Limb (tissue), 2 donors: ENCODE measurements at regions not wholly inside any gene's neighbourhood (a gene's known extent, or its start where the extent isn't known, plus 50 kb on each side); places are given as distances from the start of the nearest gene placed in this dataset.

Experiments used
- DNase-seq, 2 donors: peaks; one replicate each; pipeline ENCODE4 v3.0.0-alpha.2; 2016; ENCODE audit errors: extremely low spot score in 2 of 2

DNA sequence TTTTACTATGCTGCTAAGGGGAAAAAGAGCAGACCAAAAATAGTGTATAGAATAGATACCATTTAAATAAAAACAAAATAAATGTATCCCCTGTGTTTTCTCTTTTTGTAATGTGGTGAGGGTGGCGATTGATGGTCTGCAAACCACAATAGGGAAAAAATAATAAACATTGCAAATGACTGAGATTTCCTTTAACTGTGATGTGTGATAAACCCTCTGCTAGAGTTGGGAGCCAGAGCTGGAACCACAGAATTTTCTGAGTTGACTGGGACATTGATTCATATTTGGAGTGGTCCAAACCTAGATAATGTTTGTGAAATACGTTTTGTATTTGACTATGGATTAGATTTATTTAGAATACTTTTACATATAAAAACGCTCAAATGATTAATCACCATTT is 70.6 kb upstream of the PTGFR start:
- no peak for DNase-seq

DNA sequence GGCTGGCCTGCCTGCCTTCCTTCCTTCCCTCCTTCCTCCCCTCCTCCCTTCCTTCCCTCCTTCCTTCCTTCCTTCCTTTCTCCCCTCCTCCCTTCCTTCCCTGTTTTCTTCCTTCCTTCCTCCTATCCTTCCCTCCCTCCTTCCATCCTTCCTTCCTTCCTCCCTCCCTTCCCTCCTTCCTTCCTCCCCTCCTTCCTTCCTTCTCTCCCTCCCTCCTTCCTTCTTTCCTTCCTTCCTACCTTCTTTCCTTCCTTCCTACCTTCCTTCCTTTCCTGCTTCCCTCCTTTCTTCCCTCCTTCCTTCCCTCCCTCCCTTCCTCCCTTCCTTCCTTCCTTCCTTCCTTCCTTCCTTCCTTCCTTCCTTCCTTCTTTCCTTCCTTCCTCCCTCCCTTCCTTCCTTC is 70.1 kb upstream of the PTGFR start:
- DNase-seq: no peak

DNA sequence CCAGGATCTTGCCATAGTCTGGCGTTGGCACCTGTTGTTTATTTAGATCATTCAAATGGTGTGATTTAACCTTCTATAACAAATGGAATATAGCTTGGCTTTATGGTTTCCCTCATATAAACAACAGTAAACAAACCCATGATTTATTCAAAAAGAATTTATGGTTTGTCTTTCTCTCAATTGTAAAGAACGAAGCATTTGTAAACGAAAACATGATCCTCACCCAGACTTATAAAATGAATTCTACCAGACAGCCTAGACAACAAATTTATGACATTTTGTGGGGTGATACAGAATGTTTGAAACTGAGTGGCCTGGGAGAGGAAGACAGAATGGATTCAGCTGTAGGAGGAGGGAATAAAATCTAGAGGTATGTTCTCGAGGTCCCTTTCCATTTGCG is 66.1 kb upstream of the PTGFR start:
- DNase-seq: no peak

DNA sequence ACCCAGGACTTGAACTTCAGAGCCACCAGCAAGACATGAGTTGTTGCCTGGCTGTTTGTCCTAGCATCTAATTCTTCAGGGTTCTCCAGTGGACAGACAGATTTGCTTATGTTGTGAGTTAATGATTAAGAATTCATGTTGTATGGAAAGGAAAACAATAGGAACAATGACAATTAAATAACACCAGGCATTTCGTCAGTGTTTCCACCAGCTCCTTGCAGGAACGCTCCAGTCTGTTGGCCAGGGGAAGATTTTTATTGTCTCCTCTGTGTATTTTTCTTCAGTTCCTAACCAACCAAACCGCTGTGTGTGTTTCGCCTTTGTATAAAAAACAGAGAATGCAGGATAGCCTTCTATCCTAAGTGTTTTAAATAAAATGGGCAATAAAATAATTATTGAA is 64.4 kb upstream of the PTGFR start:
- no peak for DNase-seq

DNA sequence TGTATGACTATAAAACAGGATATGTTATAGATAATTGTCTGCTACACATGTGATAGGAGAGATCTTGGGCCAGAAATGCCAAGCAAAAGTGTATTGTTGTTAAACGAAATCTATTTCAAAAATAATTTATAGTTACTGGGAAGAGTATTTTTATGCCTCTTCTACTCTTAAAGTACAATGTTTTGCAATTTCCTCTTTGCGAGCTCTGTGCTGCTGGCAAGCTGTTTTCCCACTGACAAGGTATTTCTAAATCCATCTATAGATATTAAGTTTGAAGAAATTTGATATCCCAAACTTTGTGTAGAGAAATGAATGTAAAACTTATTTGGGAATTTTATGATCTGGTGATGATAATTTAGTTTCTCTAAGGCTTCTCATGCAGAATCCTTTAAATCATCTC is 63.3 kb upstream of the PTGFR start:
- no peak for DNase-seq

DNA sequence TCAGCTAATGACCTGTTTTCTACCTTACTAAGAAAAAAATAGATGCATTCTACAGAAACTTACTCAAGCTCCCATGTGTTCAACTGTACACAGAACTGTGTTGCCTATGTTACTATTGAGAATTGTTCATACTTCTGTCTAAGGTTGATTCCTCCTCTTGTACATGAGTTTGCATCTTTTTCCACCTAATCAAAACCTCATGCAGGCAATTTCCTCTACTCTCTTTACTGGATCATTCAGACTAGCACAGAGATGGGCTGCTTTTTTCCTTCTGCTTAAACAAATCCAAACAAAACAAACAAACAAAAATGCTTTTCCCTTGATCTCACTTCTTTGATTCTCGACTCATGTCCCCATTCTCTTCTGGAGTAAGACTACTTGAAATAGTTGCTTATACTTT is 58.8 kb upstream of the PTGFR start:
- no peak for DNase-seq

DNA sequence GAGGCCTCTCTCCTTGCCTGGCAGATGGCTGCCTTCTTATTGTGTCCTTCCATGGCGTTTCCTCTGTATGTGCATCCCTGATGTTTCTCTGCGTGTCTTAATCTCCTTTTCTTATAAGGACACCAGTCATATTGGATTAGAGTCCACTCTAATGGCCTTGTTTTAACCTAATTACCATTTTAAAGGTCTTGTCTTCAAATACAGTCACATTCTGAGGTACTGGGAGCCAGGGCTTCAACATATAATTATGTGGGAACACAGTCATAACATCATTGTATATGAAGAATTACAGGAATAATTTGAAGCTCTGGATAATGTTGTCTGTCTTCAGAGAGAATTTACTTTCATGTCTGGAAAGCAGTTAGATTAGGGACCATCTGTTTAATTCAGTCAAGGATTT is 56.4 kb upstream of the PTGFR start:
- DNase-seq: no peak

DNA sequence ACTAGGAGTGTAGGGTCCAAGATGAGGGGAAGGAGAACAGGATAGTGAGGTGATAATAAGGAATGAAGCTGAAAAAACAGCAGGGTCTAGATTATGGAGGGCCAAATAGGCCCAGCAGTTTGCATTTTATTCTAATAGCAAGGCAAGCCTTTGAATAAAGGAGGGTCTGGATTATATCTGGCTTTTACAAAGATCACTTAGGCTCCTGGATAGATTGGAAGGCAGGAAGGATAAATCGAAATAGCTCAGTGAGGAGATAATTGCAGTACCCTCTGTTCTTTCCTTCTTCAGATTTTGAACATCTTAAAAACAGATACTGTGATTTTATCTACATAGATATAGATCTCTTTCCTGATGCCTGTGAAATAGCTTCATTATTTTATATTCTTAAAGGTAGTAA is 53.8 kb upstream of the PTGFR start:
- DNase-seq: no peak

DNA sequence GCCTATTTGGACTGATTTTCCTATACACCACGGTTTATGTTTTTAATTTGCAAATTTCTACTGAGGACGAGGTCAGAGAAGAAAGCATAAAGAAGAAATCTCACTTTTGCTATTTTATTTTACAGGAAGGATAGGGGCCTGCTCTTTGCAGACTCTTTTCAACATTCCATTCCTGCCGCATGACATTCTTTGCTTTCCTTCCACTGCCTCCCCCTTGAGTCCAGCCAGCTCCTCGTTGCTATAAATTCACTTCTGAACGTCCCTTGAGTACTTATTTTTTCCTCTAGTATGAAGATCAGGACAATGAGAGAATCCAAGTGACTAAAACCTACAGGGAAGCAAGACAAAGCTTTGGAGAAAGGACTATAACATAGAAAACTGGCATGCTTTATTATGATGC is 53.4 kb upstream of the PTGFR start:
- no peak for DNase-seq

DNA sequence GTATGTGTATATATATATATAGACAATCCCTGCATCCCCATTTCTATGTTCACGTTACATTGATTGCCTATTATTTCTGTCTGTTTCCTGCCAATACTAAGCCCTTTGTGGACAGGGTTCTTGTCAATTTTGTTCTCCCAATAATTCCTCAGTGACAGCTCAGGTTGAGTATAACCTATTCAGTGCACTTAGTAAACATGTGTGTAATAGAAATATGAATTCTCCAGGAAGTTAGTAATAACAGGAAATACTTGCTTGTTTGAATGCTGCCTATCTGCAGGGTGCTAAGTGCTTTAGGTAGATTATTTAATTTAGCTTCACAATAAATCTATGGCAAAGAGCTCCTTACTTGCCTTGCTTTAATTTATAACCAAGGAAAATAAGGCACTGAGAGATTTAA is 52.8 kb upstream of the PTGFR start:
- no peak for DNase-seq

DNA sequence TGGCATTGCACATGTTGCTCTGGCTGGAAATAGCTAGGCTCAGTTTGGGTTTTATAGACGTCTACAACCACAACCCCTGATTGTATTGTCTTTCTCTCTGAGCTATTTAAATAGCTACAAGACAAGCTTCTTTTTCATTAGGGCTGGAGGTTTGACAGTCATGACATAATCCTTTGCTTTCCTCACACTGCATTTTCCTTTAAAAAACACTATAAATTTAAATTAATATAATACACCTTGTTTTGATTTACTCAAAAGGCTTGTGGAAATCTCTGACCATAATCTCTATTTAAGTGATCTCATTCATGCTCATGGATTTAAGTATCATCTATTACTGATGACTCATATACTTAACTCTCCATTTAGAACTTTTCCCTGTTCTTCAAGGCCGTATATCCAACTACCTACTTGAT is 50.4 kb upstream of the PTGFR start:
- no peak for DNase-seq
